ENCODE measurements at regions not wholly inside any gene's neighbourhood (a gene's known extent, or its start where the extent isn't known, plus 50 kb on each side); places are given as distances from the start of the nearest gene placed in this dataset.

DNA sequence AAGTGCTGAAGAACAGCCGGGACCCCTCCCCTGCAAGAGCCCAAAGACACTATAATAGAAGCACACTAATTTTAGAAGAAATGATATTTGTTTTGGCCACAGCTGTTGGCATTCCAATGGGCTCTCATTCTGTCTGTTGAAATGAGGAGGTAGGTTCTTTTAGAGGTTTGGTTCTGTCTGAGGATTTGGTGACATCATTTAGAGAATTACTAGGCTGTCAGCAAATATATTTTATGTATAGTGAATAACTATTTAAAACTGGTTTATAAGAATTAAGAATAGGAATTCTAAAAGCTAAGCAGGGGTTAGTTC, 200.7 kb upstream of the SLC38A2 start:
- TF ChIP-seq MAZ (IDR thresholded peaks at IDR 0.05; ENCODE audit: borderline replicate concordance, low read depth, low read length) (no peak), BHLHE40 (IDR thresholded peaks at IDR 0.05; ENCODE audit: low read depth, low read length) (no peak), CEBPB (IDR thresholded peaks at IDR 0.05; ENCODE audit: low read depth, low read length) (no peak), RFX5 (IDR thresholded peaks at IDR 0.05; ENCODE audit: low read depth, low read length) (no peak), POLR2A (IDR thresholded peaks at IDR 0.05; ENCODE audit: low read depth, low read length) (no peak), SMC3 (IDR thresholded peaks at IDR 0.05; ENCODE audit: low read depth, low read length) (no peak), RAD21 (IDR thresholded peaks at IDR 0.05; ENCODE audit: low read length) (no peak), MXI1 (IDR thresholded peaks at IDR 0.05; ENCODE audit: borderline replicate concordance, low read depth, low read length) (no peak)
- TF ChIP-seq, protein P1, sequence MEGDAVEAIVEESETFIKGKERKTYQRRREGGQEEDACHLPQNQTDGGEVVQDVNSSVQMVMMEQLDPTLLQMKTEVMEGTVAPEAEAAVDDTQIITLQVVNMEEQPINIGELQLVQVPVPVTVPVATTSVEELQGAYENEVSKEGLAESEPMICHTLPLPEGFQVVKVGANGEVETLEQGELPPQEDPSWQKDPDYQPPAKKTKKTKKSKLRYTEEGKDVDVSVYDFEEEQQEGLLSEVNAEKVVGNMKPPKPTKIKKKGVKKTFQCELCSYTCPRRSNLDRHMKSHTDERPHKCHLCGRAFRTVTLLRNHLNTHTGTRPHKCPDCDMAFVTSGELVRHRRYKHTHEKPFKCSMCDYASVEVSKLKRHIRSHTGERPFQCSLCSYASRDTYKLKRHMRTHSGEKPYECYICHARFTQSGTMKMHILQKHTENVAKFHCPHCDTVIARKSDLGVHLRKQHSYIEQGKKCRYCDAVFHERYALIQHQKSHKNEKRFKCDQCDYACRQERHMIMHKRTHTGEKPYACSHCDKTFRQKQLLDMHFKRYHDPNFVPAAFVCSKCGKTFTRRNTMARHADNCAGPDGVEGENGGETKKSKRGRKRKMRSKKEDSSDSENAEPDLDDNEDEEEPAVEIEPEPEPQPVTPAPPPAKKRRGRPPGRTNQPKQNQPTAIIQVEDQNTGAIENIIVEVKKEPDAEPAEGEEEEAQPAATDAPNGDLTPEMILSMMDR (conservative IDR thresholded peaks at IDR 0.05; ENCODE audit: low read depth, low read length) = no peak
- TF ChIP-seq, protein P2, sequence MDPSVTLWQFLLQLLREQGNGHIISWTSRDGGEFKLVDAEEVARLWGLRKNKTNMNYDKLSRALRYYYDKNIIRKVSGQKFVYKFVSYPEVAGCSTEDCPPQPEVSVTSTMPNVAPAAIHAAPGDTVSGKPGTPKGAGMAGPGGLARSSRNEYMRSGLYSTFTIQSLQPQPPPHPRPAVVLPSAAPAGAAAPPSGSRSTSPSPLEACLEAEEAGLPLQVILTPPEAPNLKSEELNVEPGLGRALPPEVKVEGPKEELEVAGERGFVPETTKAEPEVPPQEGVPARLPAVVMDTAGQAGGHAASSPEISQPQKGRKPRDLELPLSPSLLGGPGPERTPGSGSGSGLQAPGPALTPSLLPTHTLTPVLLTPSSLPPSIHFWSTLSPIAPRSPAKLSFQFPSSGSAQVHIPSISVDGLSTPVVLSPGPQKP (IDR thresholded peaks at IDR 0.05; ENCODE audit: borderline replicate concordance, low read depth, low read length) = no peak

All from IMR-90 (cell line).